ENCODE measurements at regions not wholly inside any gene's neighbourhood (a gene's known extent, or its start where the extent isn't known, plus 50 kb on each side); places are given as distances from the start of the nearest gene placed in this dataset.
"Not testable (repeated sequence)": the region's sequence is repeated elsewhere in the genome, so short reads cannot be mapped to it uniquely, and the experiment has no call there.

- DNase-seq (ENCODE audit: low spot score), result no peak
- TF ChIP-seq, protein P1, sequence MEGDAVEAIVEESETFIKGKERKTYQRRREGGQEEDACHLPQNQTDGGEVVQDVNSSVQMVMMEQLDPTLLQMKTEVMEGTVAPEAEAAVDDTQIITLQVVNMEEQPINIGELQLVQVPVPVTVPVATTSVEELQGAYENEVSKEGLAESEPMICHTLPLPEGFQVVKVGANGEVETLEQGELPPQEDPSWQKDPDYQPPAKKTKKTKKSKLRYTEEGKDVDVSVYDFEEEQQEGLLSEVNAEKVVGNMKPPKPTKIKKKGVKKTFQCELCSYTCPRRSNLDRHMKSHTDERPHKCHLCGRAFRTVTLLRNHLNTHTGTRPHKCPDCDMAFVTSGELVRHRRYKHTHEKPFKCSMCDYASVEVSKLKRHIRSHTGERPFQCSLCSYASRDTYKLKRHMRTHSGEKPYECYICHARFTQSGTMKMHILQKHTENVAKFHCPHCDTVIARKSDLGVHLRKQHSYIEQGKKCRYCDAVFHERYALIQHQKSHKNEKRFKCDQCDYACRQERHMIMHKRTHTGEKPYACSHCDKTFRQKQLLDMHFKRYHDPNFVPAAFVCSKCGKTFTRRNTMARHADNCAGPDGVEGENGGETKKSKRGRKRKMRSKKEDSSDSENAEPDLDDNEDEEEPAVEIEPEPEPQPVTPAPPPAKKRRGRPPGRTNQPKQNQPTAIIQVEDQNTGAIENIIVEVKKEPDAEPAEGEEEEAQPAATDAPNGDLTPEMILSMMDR (IDR thresholded peaks at IDR 0.05; ENCODE audit: extremely low read depth, insufficient read depth, missing control alignments), result no peak
- in situ Hi-C loops (cut with MboI; ENCODE audit: low pct_unique_long_range_greater_than_20kb, low sequenced_read_pairs, unreplicated experiment), result no loop called here
Observed at GRCh38 chr10:109343293-109343692, 580.0 kb downstream of the XPNPEP1 start.

DNA sequence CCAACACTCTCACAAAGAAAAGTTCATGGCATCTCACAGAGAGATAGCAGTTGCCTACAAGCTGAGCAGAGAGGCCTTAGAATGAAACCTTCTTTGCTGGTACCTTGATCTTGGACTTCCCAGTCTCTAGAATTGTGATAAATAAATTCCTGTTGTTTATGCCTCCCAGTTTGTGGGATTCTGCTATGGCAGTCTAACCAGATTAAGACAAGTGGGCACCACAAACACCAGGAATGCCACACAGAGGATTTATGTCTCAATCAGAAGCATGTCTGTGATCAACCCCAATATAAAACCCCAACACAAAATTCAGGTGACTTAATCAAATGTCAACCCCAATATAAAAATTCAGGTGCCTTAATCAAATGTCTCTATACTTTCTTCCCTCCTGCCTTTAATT, 581.3 kb downstream of the XPNPEP1 start:
- in situ Hi-C loops (cut with MboI; ENCODE audit: low pct_unique_long_range_greater_than_20kb, low sequenced_read_pairs, unreplicated experiment), result no loop called here
- TF ChIP-seq, protein P1 (IDR thresholded peaks at IDR 0.05; ENCODE audit: extremely low read depth, insufficient read depth, missing control alignments), result no peak
- DNase-seq (ENCODE audit: low spot score), result no peak

DNA sequence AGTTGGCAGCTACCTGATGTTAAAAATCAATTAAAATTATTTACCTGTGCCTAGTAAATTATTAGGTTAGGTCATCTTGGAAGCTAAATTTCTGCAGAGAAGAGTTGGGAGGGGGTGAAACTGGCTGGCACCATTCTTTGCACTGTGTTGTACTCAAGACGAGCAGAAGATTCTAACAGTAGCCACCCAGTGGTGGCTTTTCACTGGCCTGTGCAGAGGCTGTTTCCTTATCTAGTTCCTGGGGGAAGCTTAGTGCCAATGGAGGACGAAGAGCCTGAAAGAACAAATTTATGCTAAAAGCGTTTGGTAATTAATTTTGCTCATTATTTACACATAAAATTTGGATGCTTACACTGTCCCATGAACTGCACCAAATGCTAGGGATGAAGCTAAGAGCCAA, 595.3 kb downstream of the XPNPEP1 start:
- in situ Hi-C loops (cut with MboI; ENCODE audit: low pct_unique_long_range_greater_than_20kb, low sequenced_read_pairs, unreplicated experiment), result no loop called here
- TF ChIP-seq, protein P1 (IDR thresholded peaks at IDR 0.05; ENCODE audit: extremely low read depth, insufficient read depth, missing control alignments), result no peak
- no peak for DNase-seq (ENCODE audit: low spot score)

GRCh38 chr10:109327266-109327665, 596.0 kb downstream of the XPNPEP1 start:
- in situ Hi-C loops (cut with MboI; ENCODE audit: low pct_unique_long_range_greater_than_20kb, low sequenced_read_pairs, unreplicated experiment), result no loop called here
- TF ChIP-seq, protein P1 (IDR thresholded peaks at IDR 0.05; ENCODE audit: extremely low read depth, insufficient read depth, missing control alignments), result no peak
- no peak for DNase-seq (ENCODE audit: low spot score)

DNA sequence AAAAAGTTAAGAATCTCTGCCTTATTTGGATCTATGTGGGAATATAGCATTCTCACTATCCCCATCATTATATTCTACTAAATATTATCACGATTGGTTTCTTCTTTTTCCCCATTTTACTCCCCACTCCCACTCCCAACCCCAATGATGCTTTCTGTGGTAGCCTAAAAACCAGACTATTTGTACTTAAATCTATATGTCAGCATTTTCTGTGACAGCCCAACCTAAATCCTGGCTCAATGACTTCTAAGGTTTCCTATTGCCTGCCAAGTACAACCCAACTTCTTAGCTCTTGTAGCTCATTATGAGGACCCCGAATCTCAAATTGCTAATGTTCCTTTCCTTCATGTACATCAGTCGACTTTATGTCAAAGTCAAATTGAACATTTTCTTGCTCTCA, 598.6 kb downstream of the XPNPEP1 start:
- in situ Hi-C loops (cut with MboI; ENCODE audit: low pct_unique_long_range_greater_than_20kb, low sequenced_read_pairs, unreplicated experiment), result no loop called here

DNA sequence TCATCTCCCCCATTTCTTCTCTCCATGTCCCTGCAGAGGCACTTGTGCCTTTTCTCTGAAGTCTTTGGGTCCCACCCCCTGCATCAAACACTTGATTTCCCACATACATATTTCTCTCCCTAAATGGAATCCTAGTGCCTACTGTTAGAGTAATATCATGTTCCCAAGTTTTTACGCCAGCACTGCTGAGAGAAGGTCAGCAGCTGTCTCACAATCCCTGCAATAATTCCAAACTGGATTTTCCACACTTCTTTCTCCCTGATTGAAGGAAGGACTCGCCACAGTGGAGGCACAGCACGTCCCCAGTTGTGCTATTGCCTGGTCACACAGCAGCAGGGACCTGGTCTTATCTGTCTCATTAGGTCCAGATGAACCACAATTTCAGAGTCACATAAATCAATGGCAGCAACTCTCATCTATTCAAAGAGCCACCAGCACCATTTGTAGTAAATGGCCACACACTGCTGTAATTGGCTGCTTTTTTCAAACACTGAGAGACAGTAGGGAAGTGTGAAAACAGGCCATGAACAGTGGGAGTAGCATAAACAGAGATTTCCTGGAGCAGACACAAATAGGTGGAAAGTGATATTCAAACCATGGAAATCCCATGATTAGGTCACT, 605.5 kb downstream of the XPNPEP1 start:
- TF ChIP-seq, protein P1 (IDR thresholded peaks at IDR 0.05; ENCODE audit: extremely low read depth, insufficient read depth, missing control alignments), result no peak
- in situ Hi-C loops (cut with MboI; ENCODE audit: low pct_unique_long_range_greater_than_20kb, low sequenced_read_pairs, unreplicated experiment), result no loop called here

More for the DNA sequence above, 598.6 kb downstream of the XPNPEP1 start:
- TF ChIP-seq, protein P1 (IDR thresholded peaks at IDR 0.05; ENCODE audit: extremely low read depth, insufficient read depth, missing control alignments), result no peak
- DNase-seq (ENCODE audit: low spot score), result no peak

GRCh38 chr10:109314016-109314415, 609.3 kb downstream of the XPNPEP1 start:
- in situ Hi-C loops (cut with MboI; ENCODE audit: low pct_unique_long_range_greater_than_20kb, low sequenced_read_pairs, unreplicated experiment); DNase-seq (ENCODE audit: low spot score): not testable (repeated sequence)

More for the DNA sequence above, 605.5 kb downstream of the XPNPEP1 start:
- no peak for DNase-seq (ENCODE audit: low spot score)

DNA sequence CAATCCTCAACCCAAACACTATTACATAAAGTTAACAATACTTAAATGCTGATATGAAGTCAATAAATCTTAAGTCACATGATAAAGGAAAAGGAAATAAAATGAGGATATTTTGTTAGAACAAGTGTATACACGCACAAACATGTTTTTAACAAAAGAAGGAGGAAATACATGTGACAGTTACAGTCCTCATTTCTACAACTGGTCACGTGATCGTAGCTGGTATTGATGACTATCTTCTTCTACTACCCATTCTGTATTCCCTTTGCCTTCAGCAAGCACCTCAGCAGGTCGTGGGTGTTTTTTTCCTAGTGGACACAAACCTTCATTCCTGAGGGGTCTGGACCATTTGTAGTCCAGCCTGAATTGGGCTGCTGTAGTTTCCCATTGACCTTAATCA, 610.8 kb downstream of the XPNPEP1 start:
- in situ Hi-C loops (cut with MboI; ENCODE audit: low pct_unique_long_range_greater_than_20kb, low sequenced_read_pairs, unreplicated experiment); DNase-seq (ENCODE audit: low spot score): not testable (repeated sequence)
